K562 (cell line): ENCODE measurements at regions not wholly inside any gene's neighbourhood (a gene's known extent, or its start where the extent isn't known, plus 50 kb on each side); places are given as distances from the start of the nearest gene placed in this dataset.

ENCODE experiments used
- ATAC-seq: fragments of 200-7000 bp; cut with Tn5 transposase; 3 replicates; pipeline ENCODE4 v1.9.1; 2020; ENCODE audit warnings: moderate library complexity
- BruUV-seq: library from RNA; stranded (reverse); fragments of 400-500 nt; replicated peaks from 2 replicates; lab custom pipeline; 2021; lab: Mats Ljungman, UMichigan
- CTCF ChIA-PET: fragments of 300-600 bp; formaldehyde crosslinking; extraction: SDS; loops from one replicate; lab custom pipeline; 2021; ENCODE audit warnings: low intra/inter-chr PET ratio; lab: Yijun Ruan, JAX
- POLR2A ChIA-PET: fragments of 300-600, 350-650 bp; sonication (Branson Sonifier 250); formaldehyde crosslinking; extraction: SDS; loops from one replicate; lab custom pipeline; 2021; ENCODE audit warnings: antibody characterized with exemption, inconsistent platforms; lab: Yijun Ruan, JAX
- DNase-seq, 4 experiments: peaks; one replicate each; pipeline versions ENCODE4 v3.0.0 to v3.0.0-alpha.2; 2011 to 2018; ENCODE audit warnings: low spot score in 3 of 4, mixed read lengths in 3 of 4; ENCODE audit errors: extremely low read depth in 1 of 4
- FAIRE-seq: peaks from 2 replicates; lab custom pipeline; 2011; peaks lifted over from hg19 to GRCh38; lab: Jason Lieb, UNC
- H2AFZ ChIP-seq: 2 replicates; pipeline ENCODE4 v1.6.0; 2011; ENCODE audit warnings: low read depth, low read length, control low read depth, inconsistent platforms
- H3K27ac ChIP-seq: fragments of 200-600 bp; 3 replicates; pipeline ENCODE4 v1.8.0; 2011; ENCODE audit warnings: low read depth, mild to moderate bottlenecking, control low read depth, inconsistent platforms, low read length, moderate library complexity, mixed read lengths; ENCODE audit errors: extremely low read depth
- H3K27me3 ChIP-seq, 2 experiments: fragments of 300-600 bp in 1 of 2; 2 replicates in 1 of 2; 3 replicates in 1 of 2; pipeline versions ENCODE4 v1.6.0 to v1.8.0; 2011; ENCODE audit warnings: inconsistent platforms in 2 of 2, low read length in 2 of 2, mild to moderate bottlenecking in 1 of 2, mixed read lengths in 1 of 2, moderate library complexity in 1 of 2; ENCODE audit not compliant: control insufficient read depth in 2 of 2, insufficient read depth in 2 of 2
- H3K36me3 ChIP-seq: fragments of 300-600 bp; 3 replicates; pipeline ENCODE4 v1.8.0; 2011; ENCODE audit warnings: mild to moderate bottlenecking, low read length, inconsistent platforms; ENCODE audit not compliant: control insufficient read depth, insufficient read depth
- H3K4me1 ChIP-seq, 2 experiments: fragments of 200-600 bp in 1 of 2; replicated peaks in 1 of 2; 2 replicates in 1 of 2; 3 replicates in 1 of 2; pipeline versions ENCODE4 v1.5.1 to v1.8.0; 2011; ENCODE audit warnings: inconsistent platforms in 2 of 2, low read length in 2 of 2, mild to moderate bottlenecking in 1 of 2, mixed read lengths in 1 of 2, moderate library complexity in 1 of 2; ENCODE audit not compliant: control insufficient read depth in 2 of 2, insufficient read depth in 2 of 2
- H3K4me2 ChIP-seq: 2 replicates; pipeline ENCODE4 v1.6.1; 2011; ENCODE audit warnings: low read length, control low read depth, inconsistent platforms, mixed read lengths; ENCODE audit not compliant: insufficient read depth
- H3K4me3 ChIP-seq: fragments of 200-600 bp; sonication (generic), shearing (Covaris generic); 2 replicates; pipeline ENCODE4 v1.5.1; 2016; ENCODE audit warnings: control low read depth, inconsistent platforms
- H3K79me2 ChIP-seq: fragments of 200-600 bp; 3 replicates; pipeline ENCODE4 v1.8.0; 2011; ENCODE audit warnings: low read length, inconsistent platforms; ENCODE audit not compliant: control insufficient read depth, insufficient read depth
- H3K9ac ChIP-seq, 2 experiments: 2 replicates each; pipeline versions ENCODE4 v1.6.0 to v1.6.1; 2011; ENCODE audit warnings: low read depth in 2 of 2, low read length in 2 of 2, control low read depth in 1 of 2, inconsistent platforms in 1 of 2, mild to moderate bottlenecking in 1 of 2, mixed read lengths in 1 of 2; ENCODE audit not compliant: insufficient read depth in 1 of 2
- H3K9me1 ChIP-seq: one replicate; pipeline ENCODE4 v1.6.0; 2011; ENCODE audit warnings: inconsistent platforms, mild to moderate bottlenecking, low read length, moderate library complexity; ENCODE audit not compliant: control insufficient read depth, insufficient read depth
- H3K9me3 ChIP-seq: replicated peaks from 2 replicates; pipeline ENCODE4 v1.5.1; 2011; ENCODE audit warnings: low read depth, low read length, inconsistent platforms; ENCODE audit not compliant: control insufficient read depth, insufficient read depth
- H4K20me1 ChIP-seq: replicated peaks from 2 replicates; pipeline ENCODE4 v1.6.1; 2011; ENCODE audit warnings: low read length, inconsistent platforms, mixed read lengths; ENCODE audit not compliant: control insufficient read depth, insufficient read depth
- CEBPB ChIP-seq: fragments of 450-650 bp; IDR thresholded peaks from 2 replicates; pipeline ENCODE4 v1.6.1; 2016; ENCODE audit warnings: missing genetic modification characterization, missing compliant biosample characterization
- CREM ChIP-seq: IDR thresholded peaks from 2 replicates; pipeline ENCODE4 v1.6.1; 2014; ENCODE audit warnings: antibody characterized with exemption, low read depth
- FOXA1 ChIP-seq: fragments of 450-650 bp; IDR thresholded peaks from 2 replicates; pipeline ENCODE4 v1.6.1; 2016; ENCODE audit warnings: mild to moderate bottlenecking, borderline replicate concordance
- HMGN3 ChIP-seq: IDR thresholded peaks from 2 replicates; pipeline ENCODE4 v1.6.1; 2011; ENCODE audit warnings: borderline replicate concordance, low read depth, mild to moderate bottlenecking, mixed read lengths, low read length; ENCODE audit not compliant: insufficient read length; ENCODE audit errors: extremely low read depth
- MAFF ChIP-seq: IDR thresholded peaks from 2 replicates; pipeline ENCODE4 v1.6.1; 2012; ENCODE audit warnings: low read length, improper control_type of control experiment
- PTBP1 ChIP-seq: fragments of 200-400 bp; formaldehyde crosslinking; IDR thresholded peaks from 2 replicates; pipeline ENCODE4 v1.6.1; 2017; ENCODE audit warnings: low read depth, low read length
- TBP ChIP-seq: optimal IDR thresholded peaks from 2 replicates; pipeline ENCODE3; 2011; ENCODE audit warnings: low read depth, low read length, improper control_type of control experiment
- ZKSCAN1 ChIP-seq: fragments of 150-350 bp; IDR thresholded peaks from 2 replicates; pipeline ENCODE4 v1.6.1; 2016; ENCODE audit warnings: low read depth, low read length
- ZNF655 ChIP-seq: fragments of 250-450 bp; sonication (Bioruptor Pico); IDR thresholded peaks from 2 replicates; pipeline ENCODE4 v1.5.0; 2021
- ZNF695 ChIP-seq: fragments of 450-650 bp; formaldehyde crosslinking; IDR thresholded peaks from 2 replicates; pipeline ENCODE4 v1.4.0; 2020; ENCODE audit warnings: mild to moderate bottlenecking, moderate library complexity
- WGBS: fragments of 100-300 bp; shearing (Covaris generic); methylation state at CpG from one replicate; pipeline ENCODE4 v1.1.6; 2016; ENCODE audit warnings: low coverage, mixed read lengths; ENCODE audit not compliant: insufficient coverage; ENCODE audit errors: missing lambda C conversion rate; 5-methylcytosine and 5-hydroxymethylcytosine counted together
- in situ Hi-C: fragments of 300-500 bp; cut with MboI; formaldehyde crosslinking; loops from 4 replicates; pipeline ENCODE4 v1.15.0; 2018; ENCODE audit warnings: inconsistent platforms, mixed read lengths
- intact Hi-C: fragments of 100-400 bp; cut with micrococcal nuclease; formaldehyde crosslinking; loops from 2 replicates; pipeline ENCODE4 v1.14.2; 2022
- TF ChIP-seq, protein P1 (sequence below): fragments of 250-450 bp; sonication (Bioruptor Pico); IDR thresholded peaks from 2 replicates; pipeline ENCODE4 v1.8.0; 2021; ENCODE audit warnings: mild to moderate bottlenecking, moderate library complexity
- TF ChIP-seq, protein P2 (sequence below): IDR thresholded peaks from 2 replicates; pipeline ENCODE4 v1.6.1; 2014; ENCODE audit warnings: antibody characterized with exemption
- TF ChIP-seq, protein P3 (sequence below): IDR thresholded peaks from 3 replicates; pipeline ENCODE4 v1.6.1; 2011; ENCODE audit warnings: borderline replicate concordance, mild to moderate bottlenecking; ENCODE audit not compliant: insufficient read length, insufficient read depth

DNA sequence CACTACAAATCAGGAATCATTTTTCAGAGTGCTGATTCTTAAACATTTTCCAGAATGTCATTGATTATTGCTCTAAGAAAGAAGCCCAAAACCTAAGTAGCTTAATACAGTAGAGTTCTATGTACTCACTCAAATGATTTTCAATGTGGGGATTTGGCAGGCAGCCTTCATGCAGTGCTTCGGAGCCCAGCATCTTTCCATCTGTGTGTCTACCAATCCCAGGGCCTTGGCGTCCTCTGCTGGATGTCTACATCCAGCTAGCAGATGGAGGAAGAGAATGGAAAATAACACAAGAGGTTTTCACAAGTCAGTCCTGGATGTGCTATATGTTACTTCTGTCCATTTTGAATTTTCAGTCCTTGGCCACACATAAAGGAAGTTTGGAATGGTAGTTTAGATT lies 151.8 kb downstream of the RDH14 start:
- no peaks in the 10 kb centered on the region for H3K4me1 ChIP-seq
- no peak overlapping the region for H2AFZ ChIP-seq
- in situ Hi-C loops: no loop called here
- no peaks in the 10 kb centered on the region for H3K9me3 ChIP-seq
- no peaks in the 10 kb centered on the region for H3K27me3 ChIP-seq
- no peak overlapping the region for H3K9ac ChIP-seq
- DNase-seq: no peak
- WGBS: 0% methylated on average over 2 of the region's 2 CpGs
- TF ChIP-seq HMGN3: no peak
- no peak for TF ChIP-seq PTBP1
- TF ChIP-seq, protein P1, sequence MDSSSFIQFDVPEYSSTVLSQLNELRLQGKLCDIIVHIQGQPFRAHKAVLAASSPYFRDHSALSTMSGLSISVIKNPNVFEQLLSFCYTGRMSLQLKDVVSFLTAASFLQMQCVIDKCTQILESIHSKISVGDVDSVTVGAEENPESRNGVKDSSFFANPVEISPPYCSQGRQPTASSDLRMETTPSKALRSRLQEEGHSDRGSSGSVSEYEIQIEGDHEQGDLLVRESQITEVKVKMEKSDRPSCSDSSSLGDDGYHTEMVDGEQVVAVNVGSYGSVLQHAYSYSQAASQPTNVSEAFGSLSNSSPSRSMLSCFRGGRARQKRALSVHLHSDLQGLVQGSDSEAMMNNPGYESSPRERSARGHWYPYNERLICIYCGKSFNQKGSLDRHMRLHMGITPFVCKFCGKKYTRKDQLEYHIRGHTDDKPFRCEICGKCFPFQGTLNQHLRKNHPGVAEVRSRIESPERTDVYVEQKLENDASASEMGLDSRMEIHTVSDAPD (CRISPR knock-in tag): no peak
- TF ChIP-seq CREM: no peak
- no peak for TF ChIP-seq TBP
- TF ChIP-seq, all 486 proteins: peak for 0
- Histone ChIP-seq H3K4me2 (no peak overlapping the region), H3K27ac (no peak overlapping the region), H3K36me3 (no peaks in the 10 kb centered on the region), H4K20me1 (no peaks in the 10 kb centered on the region), H3K4me3 (no peak overlapping the region), H3K9me1 (no peaks in the 10 kb centered on the region), H3K79me2 (no peaks in the 10 kb centered on the region)
- BruUV-seq: no TSS peak
- ChIA-PET POLR2A (no interaction called here), CTCF (interaction anchor here (1.6 kb wide), 1 partner anchor 21 kb away, joined by 4 read pairs; no protein-coding TSS in a partner anchor)
- ATAC-seq: no peak
- FAIRE-seq: no peak
- intact Hi-C loops: no loop called here

DNA sequence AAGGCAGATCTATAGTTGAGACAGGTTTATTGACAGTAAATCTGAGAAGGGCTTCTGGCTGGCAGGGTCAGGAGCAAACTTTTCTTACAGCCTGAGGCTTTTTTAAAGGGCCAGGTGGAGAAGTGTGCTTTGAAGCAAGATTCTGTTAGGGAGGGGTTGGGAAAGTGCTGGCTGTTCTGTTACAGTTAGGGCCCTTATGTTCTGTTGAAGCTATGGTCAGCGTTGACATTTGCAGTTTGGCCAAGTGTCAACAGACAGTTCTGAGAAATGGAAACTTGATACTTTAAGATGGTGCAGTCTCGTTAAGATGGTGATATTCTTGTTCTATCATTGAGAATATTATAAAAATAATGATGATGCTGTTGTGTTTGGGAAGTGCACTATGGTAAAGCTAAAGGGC lies 154.2 kb downstream of the RDH14 start:
- Histone ChIP-seq H3K9me1 (no peaks in the 10 kb centered on the region), H3K36me3 (no peaks in the 10 kb centered on the region), H3K79me2 (no peaks in the 10 kb centered on the region), H3K9ac (no peak overlapping the region), H3K27ac (no peak overlapping the region), H3K9me3 (no peaks in the 10 kb centered on the region), H3K4me2 (no peak overlapping the region), H2AFZ (no peak overlapping the region), H3K4me1 (no peaks in the 10 kb centered on the region), H3K4me3 (no peak overlapping the region), H4K20me1 (no peaks in the 10 kb centered on the region), H3K27me3 (no peaks in the 10 kb centered on the region)
- CTCF ChIA-PET: no interaction called here
- BruUV-seq: no TSS peak
- WGBS: 0% methylated on average over 2 of the region's 2 CpGs
- POLR2A ChIA-PET: no interaction called here
- intact Hi-C loops (no loop called here), in situ Hi-C loops (no loop called here)
- no peak for DNase-seq
- ATAC-seq: no peak
- no peak for FAIRE-seq
- TF ChIP-seq MAFF (no peak), ZNF695 (no peak), FOXA1 (no peak), ZNF655 (CRISPR knock-in tag) (no peak), ZKSCAN1 (no peak), CEBPB (tag) (no peak)
- TF ChIP-seq, protein P2, sequence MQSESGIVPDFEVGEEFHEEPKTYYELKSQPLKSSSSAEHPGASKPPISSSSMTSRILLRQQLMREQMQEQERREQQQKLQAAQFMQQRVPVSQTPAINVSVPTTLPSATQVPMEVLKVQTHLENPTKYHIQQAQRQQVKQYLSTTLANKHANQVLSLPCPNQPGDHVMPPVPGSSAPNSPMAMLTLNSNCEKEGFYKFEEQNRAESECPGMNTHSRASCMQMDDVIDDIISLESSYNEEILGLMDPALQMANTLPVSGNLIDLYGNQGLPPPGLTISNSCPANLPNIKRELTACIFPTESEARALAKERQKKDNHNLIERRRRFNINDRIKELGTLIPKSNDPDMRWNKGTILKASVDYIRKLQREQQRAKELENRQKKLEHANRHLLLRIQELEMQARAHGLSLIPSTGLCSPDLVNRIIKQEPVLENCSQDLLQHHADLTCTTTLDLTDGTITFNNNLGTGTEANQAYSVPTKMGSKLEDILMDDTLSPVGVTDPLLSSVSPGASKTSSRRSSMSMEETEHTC: no peak
- TF ChIP-seq, protein P3, sequence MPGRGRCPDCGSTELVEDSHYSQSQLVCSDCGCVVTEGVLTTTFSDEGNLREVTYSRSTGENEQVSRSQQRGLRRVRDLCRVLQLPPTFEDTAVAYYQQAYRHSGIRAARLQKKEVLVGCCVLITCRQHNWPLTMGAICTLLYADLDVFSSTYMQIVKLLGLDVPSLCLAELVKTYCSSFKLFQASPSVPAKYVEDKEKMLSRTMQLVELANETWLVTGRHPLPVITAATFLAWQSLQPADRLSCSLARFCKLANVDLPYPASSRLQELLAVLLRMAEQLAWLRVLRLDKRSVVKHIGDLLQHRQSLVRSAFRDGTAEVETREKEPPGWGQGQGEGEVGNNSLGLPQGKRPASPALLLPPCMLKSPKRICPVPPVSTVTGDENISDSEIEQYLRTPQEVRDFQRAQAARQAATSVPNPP: no peak
